ENCODE measurements at regions not wholly inside any gene's neighbourhood (a gene's known extent, or its start where the extent isn't known, plus 50 kb on each side); places are given as distances from the start of the nearest gene placed in this dataset.
A peak's percentile ranks its signal among the peaks of the same experiment; 100 is the strongest.

GRCh38 chr3:24596626-24597025, 102.0 kb upstream of the THRB start:
- peaks cover 19% of the 10 kb centered on the region for H3K4me1 ChIP-seq
- H3K27ac ChIP-seq: no peak overlapping the region
- H3K36me3 ChIP-seq: no peaks in the 10 kb centered on the region
- no peaks in the 10 kb centered on the region for H3K9me3 ChIP-seq
- H3K27me3 ChIP-seq: no peaks in the 10 kb centered on the region
- TF ChIP-seq POLR2A (IDR thresholded peaks at IDR 0.05): no peak
- no peak for TF ChIP-seq EP300 (IDR thresholded peaks at IDR 0.05)
- TF ChIP-seq POLR2AphosphoS5 (IDR thresholded peaks at IDR 0.05): no peak
- no peak for TF ChIP-seq CTCF (IDR thresholded peaks at IDR 0.05)
- no peak for DNase-seq (ENCODE audit: low spot score in 2 of 2)
- H3K4me3 ChIP-seq: no peak overlapping the region
- 43% methylated on average over 2 of the region's 2 CpGs for WGBS

- DNase-seq (ENCODE audit: low spot score in 2 of 2): no peak
- Histone ChIP-seq H3K4me1 (peaks cover 13% of the 10 kb centered on the region), H3K4me3 (no peak overlapping the region), H3K27me3 (no peaks in the 10 kb centered on the region), H3K9me3 (no peaks in the 10 kb centered on the region), H3K27ac (no peak overlapping the region), H3K36me3 (no peaks in the 10 kb centered on the region)
- 59% methylated on average over 7 of the region's 7 CpGs for WGBS
- TF ChIP-seq CTCF (IDR thresholded peaks at IDR 0.05) (no peak), POLR2A (IDR thresholded peaks at IDR 0.05) (no peak), EP300 (IDR thresholded peaks at IDR 0.05) (no peak), POLR2AphosphoS5 (IDR thresholded peaks at IDR 0.05) (no peak)
Observed at GRCh38 chr3:24598695-24599470, 104.2 kb upstream of the THRB start.

DNA sequence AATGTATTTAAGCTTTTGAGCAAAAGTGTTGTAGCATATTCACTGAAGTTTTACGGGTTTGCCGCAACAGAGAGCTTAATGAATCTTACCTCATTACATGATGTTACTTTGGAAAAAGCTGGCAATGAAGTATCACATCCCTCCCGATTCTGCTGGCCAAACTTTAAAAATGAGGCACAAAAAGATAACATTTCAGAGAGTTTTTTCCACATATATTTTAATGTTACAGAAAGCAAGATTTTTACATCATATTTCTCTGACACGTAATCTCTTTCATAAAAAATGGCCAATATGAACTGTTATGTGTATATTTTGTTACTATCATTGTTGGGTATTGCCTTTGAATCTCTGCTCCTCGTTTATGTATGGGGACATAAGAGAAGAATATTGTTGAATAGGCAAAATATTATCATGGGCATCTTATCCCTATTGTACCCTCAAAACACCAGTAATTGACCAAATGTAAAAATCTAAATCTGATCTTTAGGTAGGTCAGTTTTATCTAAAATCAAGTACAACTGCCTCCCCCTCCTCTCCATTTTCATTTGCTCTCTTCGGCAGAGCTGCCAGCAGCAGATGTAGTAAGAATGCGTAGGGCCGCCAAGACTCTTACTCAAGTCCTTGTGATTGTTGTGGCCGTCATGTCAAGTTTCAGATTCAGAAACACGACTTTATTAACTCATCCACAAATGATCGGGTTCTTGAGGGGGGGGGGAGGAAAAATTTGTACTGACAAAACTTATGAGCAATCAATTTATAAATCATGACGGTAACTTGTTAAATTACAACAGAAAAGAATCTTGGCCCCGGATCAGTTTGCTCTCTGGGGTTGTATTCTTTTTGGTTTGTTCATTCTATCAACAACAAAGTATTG, 106.7 kb upstream of the THRB start:
- Histone ChIP-seq H3K36me3 (no peaks in the 10 kb centered on the region), H3K27me3 (no peaks in the 10 kb centered on the region), H3K4me3 (no peak overlapping the region), H3K9me3 (no peaks in the 10 kb centered on the region), H3K4me1 (peaks cover 13% of the 10 kb centered on the region), H3K27ac (no peak overlapping the region)
- DNase-seq (ENCODE audit: low spot score in 2 of 2): peak in 1 of 2 donors; percentile 75
- 74% methylated on average over 13 of the region's 13 CpGs for WGBS
- TF ChIP-seq POLR2A (IDR thresholded peaks at IDR 0.05) (no peak), EP300 (IDR thresholded peaks at IDR 0.05) (no peak), POLR2AphosphoS5 (IDR thresholded peaks at IDR 0.05) (no peak)

GRCh38 chr3:24604215-24604614, 109.6 kb upstream of the THRB start:
- Histone ChIP-seq H3K36me3 (no peaks in the 10 kb centered on the region), H3K9me3 (no peaks in the 10 kb centered on the region), H3K4me1 (peaks cover 6% of the 10 kb centered on the region), H3K27ac (no peak overlapping the region), H3K27me3 (no peaks in the 10 kb centered on the region), H3K4me3 (no peak overlapping the region)
- TF ChIP-seq POLR2A (IDR thresholded peaks at IDR 0.05): no peak
- TF ChIP-seq CTCF (IDR thresholded peaks at IDR 0.05): no peak
- no peak for TF ChIP-seq POLR2AphosphoS5 (IDR thresholded peaks at IDR 0.05)
- no peak for TF ChIP-seq EP300 (IDR thresholded peaks at IDR 0.05)
- 89% methylated on average over 1 of the region's 1 CpG for WGBS
- DNase-seq (ENCODE audit: low spot score in 2 of 2): no peak

- Histone ChIP-seq H3K36me3 (no peaks in the 10 kb centered on the region), H3K4me3 (no peak overlapping the region), H3K27me3 (no peaks in the 10 kb centered on the region), H3K27ac (no peak overlapping the region), H3K9me3 (no peaks in the 10 kb centered on the region), H3K4me1 (peaks cover 4% of the 10 kb centered on the region)
- WGBS: 85% methylated on average over 4 of the region's 4 CpGs
- TF ChIP-seq POLR2A (IDR thresholded peaks at IDR 0.05) (no peak), CTCF (IDR thresholded peaks at IDR 0.05) (no peak), EP300 (IDR thresholded peaks at IDR 0.05) (no peak), POLR2AphosphoS5 (IDR thresholded peaks at IDR 0.05) (no peak)
- DNase-seq (ENCODE audit: low spot score in 2 of 2): no peak
Observed at GRCh38 chr3:24605511-24606028, 110.9 kb upstream of the THRB start.

Data from suprapubic skin (tissue), 4 donors.